Mucosa of rectum (tissue), 2 donors: ENCODE measurements at regions not wholly inside any gene's neighbourhood (a gene's known extent, or its start where the extent isn't known, plus 50 kb on each side); places are given as distances from the start of the nearest gene placed in this dataset.
"Not testable (repeated sequence)": the region's sequence is repeated elsewhere in the genome, so short reads cannot be mapped to it uniquely, and the experiment has no call there.

Experiments used
- H3K27ac ChIP-seq, 2 donors: one replicate each; pipeline ENCODE4 v1.7.0; 2013; ENCODE audit warnings: inconsistent platforms in 2 of 2, low read depth in 2 of 2, low read length in 2 of 2
- H3K27me3 ChIP-seq, 2 donors: one replicate each; pipeline ENCODE4 v1.7.0; 2013; ENCODE audit warnings: low read length in 2 of 2; ENCODE audit not compliant: control insufficient read depth in 2 of 2, insufficient read depth in 2 of 2
- H3K36me3 ChIP-seq, 2 donors: one replicate each; pipeline ENCODE4 v1.7.0; 2013; ENCODE audit warnings: low read length in 2 of 2; ENCODE audit not compliant: control insufficient read depth in 2 of 2, insufficient read depth in 2 of 2
- H3K4me1 ChIP-seq, 2 donors: one replicate each; pipeline ENCODE4 v1.7.0; 2013; ENCODE audit warnings: low read length in 2 of 2, mild to moderate bottlenecking in 1 of 2; ENCODE audit not compliant: control insufficient read depth in 2 of 2, insufficient read depth in 2 of 2
- H3K4me3 ChIP-seq, 2 donors: one replicate each; pipeline ENCODE4 v1.7.0; 2013; ENCODE audit warnings: low read length in 2 of 2
- H3K9ac ChIP-seq, 2 donors: one replicate each; pipeline ENCODE4 v1.7.0; 2013; ENCODE audit warnings: low read length in 2 of 2, low read depth in 1 of 2, mild to moderate bottlenecking in 1 of 2
- H3K9me3 ChIP-seq, 2 donors: one replicate each; pipeline ENCODE4 v1.7.0; 2013; ENCODE audit warnings: low read length in 2 of 2; ENCODE audit not compliant: control insufficient read depth in 2 of 2
- donor health status: healthy.
- donor health status: Normal muscosa, but diverticular disease.

DNA sequence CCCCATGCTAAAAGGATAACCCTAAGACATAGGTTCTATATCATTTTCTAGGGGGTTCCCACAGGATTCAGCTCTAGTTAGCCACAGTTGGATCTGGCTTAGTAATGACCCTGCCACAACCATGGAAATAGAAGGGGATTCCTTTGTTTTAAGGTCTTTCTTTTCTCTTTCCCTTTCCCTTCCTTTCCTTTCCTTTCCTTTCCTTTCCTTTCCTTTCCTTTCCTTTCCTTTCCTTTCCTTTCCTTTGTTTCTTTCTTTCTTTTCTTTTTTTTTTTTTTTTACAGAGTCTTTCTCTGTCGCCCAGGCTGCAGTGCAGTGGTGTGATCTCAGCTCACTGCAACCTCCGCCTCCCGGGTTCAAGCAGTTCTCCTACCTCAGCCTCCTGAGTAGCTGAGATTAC lies 173.9 kb downstream of the UQCRFS1 start:
- not testable (repeated sequence) for H3K4me1 ChIP-seq, H3K27me3 ChIP-seq, H3K9ac ChIP-seq, H3K27ac ChIP-seq, H3K4me3 ChIP-seq, H3K9me3 ChIP-seq, H3K36me3 ChIP-seq

- Histone ChIP-seq H3K4me3 (no peak overlapping the region), H3K9me3 (no peaks in the 10 kb centered on the region), H3K36me3 (no peaks in the 10 kb centered on the region), H3K9ac (no peak overlapping the region), H3K4me1 (no peaks in the 10 kb centered on the region), H3K27me3 (no peaks in the 10 kb centered on the region), H3K27ac (no peak overlapping the region)
Observed at GRCh38 chr19:29031216-29031615, 181.7 kb downstream of the UQCRFS1 start.

GRCh38 chr19:29029268-29029958 lies 183.5 kb downstream of the UQCRFS1 start:
- Histone ChIP-seq H3K4me3 (no peak overlapping the region), H3K9ac (no peak overlapping the region), H3K36me3 (no peaks in the 10 kb centered on the region), H3K9me3 (no peaks in the 10 kb centered on the region), H3K27ac (no peak overlapping the region), H3K27me3 (no peaks in the 10 kb centered on the region), H3K4me1 (no peaks in the 10 kb centered on the region)

- H3K9ac ChIP-seq, result no peak overlapping the region
Observed at GRCh38 chr19:29022599-29022998, 190.4 kb downstream of the UQCRFS1 start.

DNA sequence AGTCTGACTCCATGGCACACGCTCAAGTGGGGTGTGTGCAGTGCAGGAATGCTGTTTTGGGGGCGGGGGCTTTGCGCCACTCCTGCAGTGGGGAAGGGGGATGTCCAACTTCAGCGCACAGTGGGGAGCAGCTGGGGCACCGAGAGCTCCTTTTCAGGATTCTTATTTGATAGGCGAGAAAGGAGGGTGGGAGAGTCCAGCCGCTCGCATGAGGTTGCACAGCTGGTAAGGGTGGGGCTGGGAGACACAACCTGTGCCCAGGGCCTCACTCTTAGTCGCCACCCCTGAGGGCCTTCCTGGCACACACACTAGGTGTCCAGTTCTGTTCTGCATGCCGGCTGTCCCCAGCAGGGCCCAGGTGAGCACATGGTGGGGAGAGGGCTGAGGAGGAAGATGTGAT lies 190.8 kb downstream of the UQCRFS1 start:
- no peaks in the 10 kb centered on the region for H3K36me3 ChIP-seq
- no peak overlapping the region for H3K27ac ChIP-seq
- H3K9ac ChIP-seq, result no peak overlapping the region
- no peaks in the 10 kb centered on the region for H3K27me3 ChIP-seq
- H3K4me1 ChIP-seq, result no peaks in the 10 kb centered on the region
- no peaks in the 10 kb centered on the region for H3K9me3 ChIP-seq
- no peak overlapping the region for H3K4me3 ChIP-seq

More at GRCh38 chr19:29022599-29022998, 190.4 kb downstream of the UQCRFS1 start:
- Histone ChIP-seq H3K4me3 (no peak overlapping the region), H3K4me1 (no peaks in the 10 kb centered on the region), H3K27me3 (no peaks in the 10 kb centered on the region), H3K27ac (no peak overlapping the region), H3K9me3 (no peaks in the 10 kb centered on the region), H3K36me3 (no peaks in the 10 kb centered on the region)

GRCh38 chr19:29021232-29021916 lies 191.6 kb downstream of the UQCRFS1 start:
- Histone ChIP-seq H3K9ac (no peak overlapping the region), H3K9me3 (no peaks in the 10 kb centered on the region), H3K27ac (no peak overlapping the region), H3K36me3 (no peaks in the 10 kb centered on the region), H3K4me1 (no peaks in the 10 kb centered on the region), H3K4me3 (no peak overlapping the region), H3K27me3 (no peaks in the 10 kb centered on the region)

DNA sequence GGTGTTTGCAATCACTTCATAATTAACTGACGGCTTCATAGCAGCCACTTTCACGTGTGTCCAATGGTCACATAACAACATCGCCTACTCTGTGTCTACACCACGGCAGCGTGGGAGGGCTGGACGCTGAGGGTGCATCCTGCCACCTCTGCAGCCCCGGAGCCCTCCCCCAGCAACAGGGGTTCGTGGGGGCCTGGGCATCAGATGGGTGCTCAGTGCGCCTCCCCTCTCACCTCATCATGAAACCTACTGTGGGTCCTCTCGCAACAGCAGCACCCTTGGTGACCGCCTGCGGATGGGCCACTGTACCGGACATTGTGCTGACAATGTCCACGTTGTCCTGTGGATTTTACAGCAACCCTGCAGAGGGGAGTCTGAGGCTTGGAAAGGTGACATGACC lies 193.5 kb downstream of the UQCRFS1 start:
- H3K9ac ChIP-seq, result no peak overlapping the region
- no peaks in the 10 kb centered on the region for H3K4me1 ChIP-seq
- no peaks in the 10 kb centered on the region for H3K9me3 ChIP-seq
- no peak overlapping the region for H3K4me3 ChIP-seq
- H3K36me3 ChIP-seq, result no peaks in the 10 kb centered on the region
- H3K27me3 ChIP-seq, result no peaks in the 10 kb centered on the region
- H3K27ac ChIP-seq, result no peak overlapping the region

- Histone ChIP-seq H3K27ac (no peak overlapping the region), H3K4me3 (no peak overlapping the region), H3K4me1 (no peaks in the 10 kb centered on the region), H3K27me3 (no peaks in the 10 kb centered on the region), H3K9ac (no peak overlapping the region), H3K9me3 (no peaks in the 10 kb centered on the region), H3K36me3 (no peaks in the 10 kb centered on the region)
Observed at GRCh38 chr19:29018542-29018941, 194.4 kb downstream of the UQCRFS1 start.

DNA sequence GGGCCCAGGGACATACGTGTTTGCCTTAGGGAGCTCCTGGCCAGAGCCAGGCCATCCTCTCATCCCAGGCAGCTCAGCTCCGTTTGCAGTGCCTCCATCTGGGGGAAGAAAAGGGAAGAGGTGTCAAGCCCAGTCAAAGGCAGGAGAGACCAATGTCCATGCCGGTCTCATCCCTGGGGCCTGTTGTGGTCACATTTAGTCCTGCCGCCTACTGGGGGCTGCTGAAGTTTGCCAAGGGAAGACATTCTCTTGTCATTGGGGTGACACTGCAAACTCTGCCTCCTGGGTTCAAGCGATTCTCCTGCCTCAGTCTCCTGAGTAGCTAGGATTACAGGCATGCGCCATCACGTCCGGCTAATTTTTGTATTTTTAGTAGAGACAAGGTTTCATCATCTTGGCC lies 195.2 kb downstream of the UQCRFS1 start:
- Histone ChIP-seq H3K36me3 (no peaks in the 10 kb centered on the region), H3K9me3 (no peaks in the 10 kb centered on the region), H3K4me3 (no peak overlapping the region), H3K4me1 (no peaks in the 10 kb centered on the region), H3K27me3 (no peaks in the 10 kb centered on the region), H3K27ac (no peak overlapping the region), H3K9ac (no peak overlapping the region)

GRCh38 chr19:29016926-29017760 lies 195.8 kb downstream of the UQCRFS1 start:
- Histone ChIP-seq H3K4me3 (no peak overlapping the region), H3K9ac (no peak overlapping the region), H3K36me3 (no peaks in the 10 kb centered on the region), H3K27ac (no peak overlapping the region), H3K27me3 (no peaks in the 10 kb centered on the region), H3K9me3 (no peaks in the 10 kb centered on the region), H3K4me1 (no peaks in the 10 kb centered on the region)
